HG02642 (cell line): ENCODE measurements at regions not wholly inside any gene's neighbourhood (a gene's known extent, or its start where the extent isn't known, plus 50 kb on each side); places are given as distances from the start of the nearest gene placed in this dataset.

Experiments
- ATAC-seq: cut with Tn5 transposase; IDR thresholded peaks from one replicate; pipeline ENCODE4 v1.9.1; 2021; ENCODE audit warnings: mild to moderate bottlenecking; ENCODE audit not compliant: unreplicated experiment, poor library complexity

GRCh38 chr13:30151388-30151787 is 156.0 kb downstream of the KATNAL1 start:
- no peak for ATAC-seq

- no peak for ATAC-seq
These were observed 158.1 kb downstream of the KATNAL1 start for GRCh38 chr13:30149248-30149647.

GRCh38 chr13:30148786-30149185 is 158.6 kb downstream of the KATNAL1 start:
- ATAC-seq: no peak

- ATAC-seq: no peak
These were observed 159.1 kb downstream of the KATNAL1 start for GRCh38 chr13:30148171-30148754.

GRCh38 chr13:30147421-30147820 is 159.9 kb downstream of the KATNAL1 start:
- no peak for ATAC-seq

- no peak for ATAC-seq
These were observed 160.3 kb downstream of the KATNAL1 start for GRCh38 chr13:30147015-30147414.

- peak; percentile 68 for ATAC-seq
These were observed 161.5 kb downstream of the KATNAL1 start for GRCh38 chr13:30145709-30146367.

- ATAC-seq: no peak
These were observed 163.5 kb downstream of the KATNAL1 start for GRCh38 chr13:30143666-30144400.

GRCh38 chr13:30142486-30143211 is 164.7 kb downstream of the KATNAL1 start:
- ATAC-seq: no peak

GRCh38 chr13:30141775-30142485 is 165.4 kb downstream of the KATNAL1 start:
- ATAC-seq: no peak

GRCh38 chr13:30140973-30141372 is 166.4 kb downstream of the KATNAL1 start:
- ATAC-seq: no peak

- no peak for ATAC-seq
These were observed 168.8 kb downstream of the KATNAL1 start for GRCh38 chr13:30138511-30138910.

GRCh38 chr13:30135868-30136267 is 171.5 kb downstream of the KATNAL1 start:
- no peak for ATAC-seq

GRCh38 chr13:30135351-30135750 is 172.0 kb downstream of the KATNAL1 start:
- ATAC-seq: no peak

- ATAC-seq: no peak
These were observed 172.8 kb downstream of the KATNAL1 start for GRCh38 chr13:30134578-30134977.

- no peak for ATAC-seq
These were observed 173.4 kb downstream of the KATNAL1 start for GRCh38 chr13:30133996-30134395.

GRCh38 chr13:30133554-30133912 is 173.8 kb downstream of the KATNAL1 start:
- no peak for ATAC-seq

GRCh38 chr13:30132623-30133553 is 174.5 kb downstream of the KATNAL1 start:
- ATAC-seq: peak; percentile 92

GRCh38 chr13:30129411-30129810 is 177.9 kb downstream of the KATNAL1 start:
- ATAC-seq: no peak
